H1 (cell line): ENCODE measurements at regions not wholly inside any gene's neighbourhood (a gene's known extent, or its start where the extent isn't known, plus 50 kb on each side); places are given as distances from the start of the nearest gene placed in this dataset.

Source experiments
- CTCF ChIA-PET: fragments of 300-600 bp; sonication (Branson Sonifier 250); formaldehyde crosslinking; loops from one replicate; lab custom pipeline; 2021; ENCODE audit not compliant: partially characterized antibody; lab: Charles Lee
- POLR2A ChIA-PET: fragments of 300-600 bp; sonication (Branson Sonifier 250); formaldehyde crosslinking; loops from one replicate; lab custom pipeline; 2021; ENCODE audit warnings: inconsistent platforms; ENCODE audit not compliant: partially characterized antibody; lab: Charles Lee
- DNase-seq, 2 experiments: peaks; one replicate each; pipeline versions ENCODE4 v3.0.0 to v3.0.0-alpha.2; 2010 to 2022; ENCODE audit warnings: low spot score in 2 of 2, low read depth in 1 of 2, mixed read lengths in 1 of 2
- FAIRE-seq: peaks from 2 replicates; lab custom pipeline; 2011; peaks lifted over from hg19 to GRCh38; lab: Jason Lieb, UNC
- H2AFZ ChIP-seq: 2 replicates; pipeline ENCODE4 v1.8.1; 2012; ENCODE audit warnings: low read length, inconsistent platforms
- H2AK5ac ChIP-seq: 2 replicates; pipeline ENCODE4 v1.6.1; 2013; ENCODE audit warnings: low read depth, low read length
- H2BK120ac ChIP-seq: replicated peaks from 2 replicates; pipeline ENCODE3; 2013; ENCODE audit warnings: low read depth, low read length, inconsistent platforms
- H2BK12ac ChIP-seq: 2 replicates; pipeline ENCODE4 v1.6.1; 2013; ENCODE audit warnings: low read depth, low read length
- H2BK15ac ChIP-seq: 2 replicates; pipeline ENCODE4 v1.6.1; 2013; ENCODE audit warnings: low read length
- H2BK20ac ChIP-seq: 2 replicates; pipeline ENCODE4 v1.6.1; 2013; ENCODE audit warnings: low read length
- H2BK5ac ChIP-seq: 2 replicates; pipeline ENCODE4 v1.6.1; 2013; ENCODE audit warnings: low read depth, low read length
- H3K14ac ChIP-seq: 2 replicates; pipeline ENCODE4 v1.6.1; 2013; ENCODE audit warnings: inconsistent platforms; ENCODE audit not compliant: insufficient read length
- H3K18ac ChIP-seq: 2 replicates; pipeline ENCODE4 v1.6.1; 2013; ENCODE audit warnings: low read length; ENCODE audit errors: extremely low read depth
- H3K23ac ChIP-seq: 2 replicates; pipeline ENCODE4 v1.6.1; 2013; ENCODE audit warnings: inconsistent platforms; ENCODE audit not compliant: insufficient read length
- H3K23me2 ChIP-seq: 2 replicates; pipeline ENCODE4 v1.6.1; 2013; ENCODE audit warnings: low read depth, low read length
- H3K27ac ChIP-seq: 2 replicates; pipeline ENCODE4 v1.6.1; 2011; ENCODE audit warnings: low read depth, low read length, inconsistent platforms
- H3K27me3 ChIP-seq, 4 experiments: replicated peaks in 1 of 4; 1 replicate in 1 of 4; 2 replicates in 3 of 4; pipeline versions ENCODE4 v1.6.1 to v1.8.1; 2011 to 2013; ENCODE audit warnings: low read length in 3 of 4, mild to moderate bottlenecking in 3 of 4, inconsistent platforms in 2 of 4, mixed read lengths in 2 of 4, moderate library complexity in 1 of 4; ENCODE audit not compliant: control insufficient read depth in 3 of 4, insufficient read depth in 3 of 4; ENCODE audit errors: extremely low read depth in 1 of 4
- H3K36me3 ChIP-seq, 4 experiments: 2 replicates each; pipeline versions ENCODE4 v1.6.1 to v1.8.1; 2011 to 2013; ENCODE audit warnings: mild to moderate bottlenecking in 4 of 4, low read length in 3 of 4, moderate library complexity in 2 of 4, control low read depth in 1 of 4, inconsistent platforms in 1 of 4; ENCODE audit not compliant: insufficient read depth in 4 of 4, control insufficient read depth in 2 of 4
- H3K4ac ChIP-seq: replicated peaks from 2 replicates; pipeline ENCODE3; 2013; ENCODE audit warnings: low read length, low read depth, mixed read lengths, inconsistent platforms; ENCODE audit not compliant: insufficient read length
- H3K4me1 ChIP-seq, 4 experiments: replicated peaks in 1 of 4; 1 replicate in 1 of 4; 2 replicates in 3 of 4; pipeline versions ENCODE4 v1.6.1 to v1.8.1; 2011 to 2013; ENCODE audit warnings: low read length in 3 of 4, inconsistent platforms in 2 of 4, mixed read lengths in 1 of 4; ENCODE audit not compliant: insufficient read depth in 4 of 4, control insufficient read depth in 3 of 4
- H3K4me2 ChIP-seq, 2 experiments: 2 replicates each; pipeline versions ENCODE4 v1.6.1 to v1.8.1; 2011 to 2013; ENCODE audit warnings: low read depth in 2 of 2, low read length in 2 of 2, control low read depth in 1 of 2, inconsistent platforms in 1 of 2, mild to moderate bottlenecking in 1 of 2; ENCODE audit not compliant: insufficient read depth in 1 of 2
- H3K4me3 ChIP-seq, 4 experiments: fragments of 200-600, 300-600 bp in 1 of 4; sonication (generic), shearing (Covaris generic), sonication (Bioruptor Twin) in 1 of 4; 2 replicates each; pipeline versions ENCODE4 v1.5.1 to v1.8.1; 2011 to 2016; ENCODE audit warnings: low read length in 4 of 4, low read depth in 3 of 4, control low read depth in 2 of 4, inconsistent platforms in 2 of 4, mild to moderate bottlenecking in 2 of 4, mixed read lengths in 1 of 4, moderate library complexity in 1 of 4; ENCODE audit not compliant: insufficient read depth in 2 of 4; ENCODE audit errors: extremely low read depth in 1 of 4
- H3K56ac ChIP-seq: replicated peaks from 2 replicates; pipeline ENCODE3; 2013; ENCODE audit warnings: low read depth, mild to moderate bottlenecking, mixed read lengths, low read length, inconsistent platforms; ENCODE audit not compliant: insufficient read length
- H3K79me1 ChIP-seq: 2 replicates; pipeline ENCODE4 v1.6.1; 2013; ENCODE audit warnings: low read depth, low read length, control low read depth
- H3K79me2 ChIP-seq, 2 experiments: 2 replicates each; pipeline versions ENCODE4 v1.6.1 to v1.8.1; 2012 to 2013; ENCODE audit warnings: low read length in 2 of 2, mild to moderate bottlenecking in 2 of 2, inconsistent platforms in 1 of 2; ENCODE audit not compliant: insufficient read depth in 2 of 2, control insufficient read depth in 1 of 2
- H3K9ac ChIP-seq, 4 experiments: replicated peaks in 1 of 4; 1 replicate in 1 of 4; 2 replicates in 3 of 4; pipeline versions ENCODE4 v1.6.1 to v1.8.1; 2011 to 2013; ENCODE audit warnings: low read depth in 3 of 4, low read length in 3 of 4, control low read depth in 2 of 4, mild to moderate bottlenecking in 2 of 4, moderate library complexity in 2 of 4, inconsistent platforms in 1 of 4; ENCODE audit errors: extremely low read depth in 1 of 4
- H3K9me3 ChIP-seq, 2 experiments: 2 replicates each; pipeline versions ENCODE4 v1.6.1 to v1.8.1; 2012 to 2013; ENCODE audit warnings: mild to moderate bottlenecking in 2 of 2, moderate library complexity in 2 of 2, control low read depth in 1 of 2, inconsistent platforms in 1 of 2, low read depth in 1 of 2, low read length in 1 of 2, mixed read lengths in 1 of 2; ENCODE audit not compliant: insufficient read depth in 2 of 2
- H4K20me1 ChIP-seq, 2 experiments: replicated peaks in 1 of 2; 2 replicates each; pipeline versions ENCODE3 to v1.8.1; 2011 to 2013; ENCODE audit warnings: inconsistent platforms in 2 of 2, low read length in 2 of 2, mild to moderate bottlenecking in 1 of 2; ENCODE audit not compliant: insufficient read depth in 2 of 2, control insufficient read depth in 1 of 2
- H4K5ac ChIP-seq: 2 replicates; pipeline ENCODE4 v1.6.1; 2013; ENCODE audit warnings: low read length, low read depth, mixed read lengths, inconsistent platforms; ENCODE audit not compliant: insufficient read length
- H4K8ac ChIP-seq: 2 replicates; pipeline ENCODE4 v1.8.0; 2013; ENCODE audit warnings: mild to moderate bottlenecking, moderate library complexity, low read length, inconsistent platforms; ENCODE audit not compliant: insufficient read depth; ENCODE audit errors: extremely low read depth
- H4K91ac ChIP-seq: replicated peaks from 2 replicates; pipeline ENCODE3; 2013; ENCODE audit warnings: low read length, mixed read lengths, inconsistent platforms; ENCODE audit not compliant: insufficient read length
- EGR1 ChIP-seq: IDR thresholded peaks from 2 replicates; pipeline ENCODE4 v1.6.1; 2011; ENCODE audit warnings: low read depth, low read length, borderline replicate concordance
- MAFK ChIP-seq: IDR thresholded peaks from 2 replicates; pipeline ENCODE4 v1.6.1; 2012; ENCODE audit warnings: low read depth, mild to moderate bottlenecking, improper control_type of control experiment, low read length
- TBP ChIP-seq: IDR thresholded peaks from 2 replicates; pipeline ENCODE4 v1.6.1; 2011; ENCODE audit warnings: low read depth, low read length, improper control_type of control experiment
- WGBS, 2 experiments: shearing (Covaris generic) in 1 of 2; methylation state at CpG; one replicate each; pipeline versions ENCODE4 v1.1.6 to v1.1.7; 2013 to 2015; ENCODE audit warnings: low lambda C conversion rate in 2 of 2, mixed read lengths in 2 of 2, inconsistent platforms in 1 of 2, low coverage in 1 of 2, missing lambda C conversion rate in 1 of 2; ENCODE audit not compliant: insufficient replicate concordance in 2 of 2, insufficient coverage in 1 of 2, insufficient read length in 1 of 2; ENCODE audit errors: extremely low coverage in 1 of 2, missing lambda C conversion rate in 1 of 2; 5-methylcytosine and 5-hydroxymethylcytosine counted together

GRCh38 chr17:79668344-79669250 is 57.7 kb upstream of the RBFOX3 start:
- Histone ChIP-seq H3K79me1 (no peaks in the 10 kb centered on the region), H2BK15ac (no peak overlapping the region), H3K4ac (no peak overlapping the region), H4K8ac (peak overlapping the region; percentile 35; the same call in 1 of the 2 replicates), H3K23ac (no peak overlapping the region), H4K20me1 (peaks cover 0 to 1% of the 10 kb centered on the region in 2 experiments), H3K27me3 (no peaks in the 10 kb centered on the region; a peak in 2 of 7 replicates), H3K14ac (no peak overlapping the region), H3K79me2 (no peaks in the 10 kb centered on the region), H3K9ac (no peak overlapping the region), H3K18ac (0 out of 2 replicates have a peak overlapping the region, but pooled peaks have one; percentile 24), H3K4me1 (peaks cover 2 to 10% (median 4%) of the 10 kb centered on the region in 4 experiments; a peak in 5 of 7 replicates), H4K91ac (peak overlapping the region; percentile 35), H3K4me3 (no peak overlapping the region), H2BK5ac (no peak overlapping the region), H2AK5ac (no peak overlapping the region), H3K4me2 (no peak overlapping the region; a peak in 1 of 4 replicates), H2BK12ac (peak overlapping the region; percentile 68; the same call in 1 of the 2 replicates), H3K27ac (no peak overlapping the region), H3K9me3 (peaks cover 0 to 4% of the 10 kb centered on the region in 2 experiments; a peak in 1 of 4 replicates), H3K23me2 (no peaks in the 10 kb centered on the region; the same call in 1 of the 2 replicates), H3K36me3 (no peaks in the 10 kb centered on the region), H2BK120ac (no peak overlapping the region), H2BK20ac (no peak overlapping the region), H4K5ac (no peak overlapping the region), H3K56ac (no peak overlapping the region), H2AFZ (no peak overlapping the region)
- 81% methylated on average over 17 of the region's 17 CpGs; no CpG with 5 or more reads in 1 of the 2 experiments for WGBS, 2 experiments
- FAIRE-seq: no peak
- DNase-seq: no peak
- TF ChIP-seq TBP (no peak), EGR1 (no peak), MAFK (peak; percentile 84)
- POLR2A ChIA-PET: no interaction called here
- CTCF ChIA-PET: interaction anchor here (0.6 to 4.8 kb wide), 6 partner anchors 9 to 1975 kb away, joined by 3 to 29 read pairs (median 4); no protein-coding TSS in a partner anchor
